ENCODE measurements at regions not wholly inside any gene's neighbourhood (a gene's known extent, or its start where the extent isn't known, plus 50 kb on each side); places are given as distances from the start of the nearest gene placed in this dataset.

- no peak overlapping the region for H2BK5ac ChIP-seq (ENCODE audit: insufficient read length, low read length)
These were observed 186.8 kb downstream of the DSC3 start for GRCh38 chr18:30855762-30856161.

More at GRCh38 chr18:30855762-30856161, 186.8 kb downstream of the DSC3 start:
- Histone ChIP-seq H3K9me3 (ENCODE audit: control insufficient read depth, low read depth, low read length) (no peaks in the 10 kb centered on the region), H2AFZ (ENCODE audit: low read length) (no peak overlapping the region), H3K79me2 (ENCODE audit: insufficient read depth, low read length) (no peaks in the 10 kb centered on the region), H4K5ac (ENCODE audit: insufficient read length, low read depth, low read length) (no peak overlapping the region), H2AK5ac (ENCODE audit: insufficient read length, low read length) (no peak overlapping the region), H3K79me1 (ENCODE audit: insufficient read depth, low read depth, low read length, poor library complexity, severe bottlenecking) (no peaks in the 10 kb centered on the region), H3K4ac (ENCODE audit: low read depth, low read length) (no peak overlapping the region), H4K8ac (replicated peaks; ENCODE audit: insufficient read length, low read depth, low read length) (no peak overlapping the region), H2BK20ac (ENCODE audit: low read depth, low read length, poor library complexity, severe bottlenecking) (no peak overlapping the region), H3K4me1 (ENCODE audit: insufficient read depth, low read length) (no peaks in the 10 kb centered on the region), H3K23ac (ENCODE audit: insufficient read length, low read depth, low read length) (no peak overlapping the region), H3K14ac (ENCODE audit: insufficient read depth, low read length) (no peak overlapping the region), H3K18ac (ENCODE audit: insufficient read length, low read depth, low read length) (no peak overlapping the region), H3K56ac (ENCODE audit: insufficient read length, low read depth, low read length) (no peak overlapping the region), H3K9ac (ENCODE audit: extremely low read depth, insufficient read length, low read length) (no peak overlapping the region), H4K20me1 (ENCODE audit: control insufficient read depth, insufficient read depth, insufficient read length) (no peaks in the 10 kb centered on the region), H3T11ph (ENCODE audit: low read length) (no peak overlapping the region), H3K23me2 (ENCODE audit: insufficient read length, low read depth, low read length, poor library complexity, severe bottlenecking) (no peaks in the 10 kb centered on the region), H4K91ac (ENCODE audit: insufficient read length, low read depth, low read length) (no peak overlapping the region), H3K4me2 (ENCODE audit: insufficient read depth, insufficient read length, low read length) (no peak overlapping the region), H3K27ac (ENCODE audit: insufficient read length, low read depth, low read length) (no peak overlapping the region), H2BK120ac (ENCODE audit: low read depth, low read length, poor library complexity, severe bottlenecking) (no peak overlapping the region), H2BK12ac (ENCODE audit: insufficient read length, low read depth, low read length) (no peak overlapping the region), H2BK15ac (ENCODE audit: low read depth, low read length) (no peak overlapping the region), H3K27me3 (ENCODE audit: insufficient read depth, low read length) (no peaks in the 10 kb centered on the region)
- no peak for DNase-seq
- Mint-ChIP-seq H3K4me1 (no peaks in the 10 kb centered on the region), H3K27me3 (ENCODE audit: low read depth) (no peaks in the 10 kb centered on the region), H3K4me3 (no peak overlapping the region), H3K9me3 (0 out of 5 replicates have a peak, but pooled peaks cover 0 to 2% of the 10 kb centered on the region in 2 experiments), H3K36me3 (ENCODE audit: insufficient read depth in 1 of 3, low read depth in 3 of 3) (no peaks in the 10 kb centered on the region; a peak in 1 of 7 replicates), H3K27ac (no peak overlapping the region)
- WGBS (ENCODE audit: extremely low coverage, insufficient read length, low lambda C conversion rate): no CpG with 5 or more reads among the region's 2 CpGs
- no peak for TF ChIP-seq CTCF (conservative IDR thresholded peaks at IDR 0.05)
